SK-N-SH treated with all-trans-retinoic acid at 6 μM for 48 hours (cell line): ENCODE measurements at regions not wholly inside any gene's neighbourhood (a gene's known extent, or its start where the extent isn't known, plus 50 kb on each side); places are given as distances from the start of the nearest gene placed in this dataset.

ENCODE experiments used
- ATAC-seq: fragments of 200-7000 bp; cut with Tn5 transposase; 3 replicates; pipeline ENCODE4 v1.9.1; 2020; ENCODE audit warnings: mild to moderate bottlenecking, moderate library complexity
- ARNTL ChIP-seq: fragments of 450-650 bp; formaldehyde crosslinking; IDR thresholded peaks from 2 replicates; pipeline ENCODE4 v1.5.0; 2020; ENCODE audit warnings: low read depth, mild to moderate bottlenecking, moderate library complexity, borderline replicate concordance
- BACH2 ChIP-seq: fragments of 250-450 bp; sonication (Bioruptor Pico); IDR thresholded peaks from 2 replicates; pipeline ENCODE4 v1.9.0; 2021; ENCODE audit warnings: mild to moderate bottlenecking, borderline replicate concordance
- CREB5 ChIP-seq: fragments of 250-450 bp; sonication (Bioruptor Pico); IDR thresholded peaks from 2 replicates; pipeline ENCODE4 v1.5.1; 2020; ENCODE audit warnings: low read depth, mild to moderate bottlenecking, moderate library complexity
- CSDC2 ChIP-seq: fragments of 250-450 bp; sonication (Bioruptor Pico); IDR thresholded peaks from 2 replicates; pipeline ENCODE4 v1.5.0; 2020; ENCODE audit warnings: mild to moderate bottlenecking, moderate library complexity
- ESRRG ChIP-seq: fragments of 250-450 bp; sonication (Bioruptor Pico); IDR thresholded peaks from 2 replicates; pipeline ENCODE4 v1.6.1; 2021; ENCODE audit warnings: mild to moderate bottlenecking
- ISL1 ChIP-seq: fragments of 250-450 bp; sonication (Bioruptor Pico); IDR thresholded peaks from 2 replicates; pipeline ENCODE4 v2.1.2; 2022; ENCODE audit warnings: mild to moderate bottlenecking, moderate library complexity
- OSR1 ChIP-seq: fragments of 250-450 bp; sonication (Bioruptor Pico); IDR thresholded peaks from 2 replicates; pipeline ENCODE4 v1.8.0; 2022; ENCODE audit warnings: moderate library complexity, mild to moderate bottlenecking, inconsistent platforms
- PPARA ChIP-seq: fragments of 250-450 bp; sonication (Bioruptor Pico); IDR thresholded peaks from 2 replicates; pipeline ENCODE4 v1.5.0; 2020; ENCODE audit warnings: mild to moderate bottlenecking, borderline replicate concordance
- RARB ChIP-seq: fragments of 250-450 bp; sonication (Bioruptor Pico); IDR thresholded peaks from 2 replicates; pipeline ENCODE4 v1.8.0; 2021; ENCODE audit warnings: mild to moderate bottlenecking, moderate library complexity
- SNAI2 ChIP-seq: fragments of 250-450 bp; sonication (Bioruptor Pico); IDR thresholded peaks from 2 replicates; pipeline ENCODE4 v1.5.0; 2020; ENCODE audit warnings: mild to moderate bottlenecking, moderate library complexity
- TCF4 ChIP-seq: fragments of 250-450 bp; sonication (Bioruptor Pico); IDR thresholded peaks from 2 replicates; pipeline ENCODE4 v1.8.0; 2021; ENCODE audit warnings: mild to moderate bottlenecking, moderate library complexity, borderline replicate concordance
- TOX ChIP-seq: fragments of 250-450 bp; sonication (Bioruptor Pico); IDR thresholded peaks from 2 replicates; pipeline ENCODE4 v1.8.0; 2021; ENCODE audit warnings: mild to moderate bottlenecking, moderate library complexity, borderline replicate concordance
- ZC3H10 ChIP-seq: fragments of 250-450 bp; sonication (Bioruptor Pico); IDR thresholded peaks from 2 replicates; pipeline ENCODE4 v1.5.1; 2021; ENCODE audit warnings: mild to moderate bottlenecking, moderate library complexity
- ZFP3 ChIP-seq: fragments of 250-450 bp; sonication (Bioruptor Pico); IDR thresholded peaks from 2 replicates; pipeline ENCODE4 v1.5.0; 2020; ENCODE audit warnings: mild to moderate bottlenecking, moderate library complexity
- ZFP30 ChIP-seq: fragments of 450-650 bp; formaldehyde crosslinking; IDR thresholded peaks from 2 replicates; pipeline ENCODE4 v1.5.0; 2022; ENCODE audit warnings: mild to moderate bottlenecking, moderate library complexity
- ZNF565 ChIP-seq: fragments of 450-650 bp; formaldehyde crosslinking; conservative IDR thresholded peaks from 2 replicates; pipeline ENCODE4 v1.5.0; 2020; ENCODE audit warnings: low read depth, mild to moderate bottlenecking, moderate library complexity
- ZNF70 ChIP-seq: fragments of 450-650 bp; formaldehyde crosslinking; IDR thresholded peaks from 2 replicates; pipeline ENCODE4 v1.5.0; 2020; ENCODE audit warnings: mild to moderate bottlenecking, moderate library complexity
- ZNF8 ChIP-seq: fragments of 450-650 bp; formaldehyde crosslinking; IDR thresholded peaks from 2 replicates; pipeline ENCODE4 v1.5.0; 2020; ENCODE audit warnings: mild to moderate bottlenecking, moderate library complexity
- TF ChIP-seq, protein P1 (sequence below): fragments of 250-450 bp; sonication (Bioruptor Pico); IDR thresholded peaks from 2 replicates; pipeline ENCODE4 v1.5.1; 2021; ENCODE audit warnings: mild to moderate bottlenecking, moderate library complexity
- TF ChIP-seq, protein P2 (sequence below): fragments of 250-450 bp; sonication (Bioruptor Pico); IDR thresholded peaks from 2 replicates; pipeline ENCODE4 v1.8.0; 2020; ENCODE audit warnings: mild to moderate bottlenecking, moderate library complexity, borderline replicate concordance
- TF ChIP-seq, protein P3 (sequence below): fragments of 250-450 bp; sonication (Bioruptor Pico); IDR thresholded peaks from 2 replicates; pipeline ENCODE4 v1.8.0; 2021; ENCODE audit warnings: low read depth, mild to moderate bottlenecking, moderate library complexity, borderline replicate concordance

DNA sequence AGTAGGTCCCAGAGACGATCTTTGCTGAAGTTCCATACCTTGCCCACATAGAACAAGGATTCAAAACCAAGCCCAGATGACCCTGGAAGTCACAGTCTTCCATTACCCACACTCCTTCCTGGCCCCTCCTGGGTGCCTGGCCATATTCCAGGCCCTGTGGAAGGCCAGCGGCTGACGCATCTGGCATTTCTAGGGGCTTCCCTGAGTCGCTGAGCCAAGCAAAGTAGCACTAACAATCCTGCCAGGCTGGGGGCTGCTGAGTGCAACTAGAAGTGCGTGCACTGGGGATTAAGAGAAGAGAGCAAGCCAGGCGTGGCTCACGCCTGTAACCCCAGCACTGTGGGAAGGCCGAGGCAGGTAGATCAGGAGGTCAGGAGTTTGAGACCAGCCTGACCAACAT lies 175.2 kb upstream of the CPEB2 start:
- no peak for TF ChIP-seq ZC3H10 (CRISPR knock-in tag)
- no peak for TF ChIP-seq CSDC2 (CRISPR knock-in tag)
- TF ChIP-seq ZNF565: no peak
- no peak for TF ChIP-seq RARB (CRISPR knock-in tag)
- TF ChIP-seq TCF4: no peak
- no peak for TF ChIP-seq ZFP3 (CRISPR knock-in tag)
- no peak for TF ChIP-seq SNAI2 (CRISPR knock-in tag)
- no peak for TF ChIP-seq PPARA (CRISPR knock-in tag)
- TF ChIP-seq, protein P1, sequence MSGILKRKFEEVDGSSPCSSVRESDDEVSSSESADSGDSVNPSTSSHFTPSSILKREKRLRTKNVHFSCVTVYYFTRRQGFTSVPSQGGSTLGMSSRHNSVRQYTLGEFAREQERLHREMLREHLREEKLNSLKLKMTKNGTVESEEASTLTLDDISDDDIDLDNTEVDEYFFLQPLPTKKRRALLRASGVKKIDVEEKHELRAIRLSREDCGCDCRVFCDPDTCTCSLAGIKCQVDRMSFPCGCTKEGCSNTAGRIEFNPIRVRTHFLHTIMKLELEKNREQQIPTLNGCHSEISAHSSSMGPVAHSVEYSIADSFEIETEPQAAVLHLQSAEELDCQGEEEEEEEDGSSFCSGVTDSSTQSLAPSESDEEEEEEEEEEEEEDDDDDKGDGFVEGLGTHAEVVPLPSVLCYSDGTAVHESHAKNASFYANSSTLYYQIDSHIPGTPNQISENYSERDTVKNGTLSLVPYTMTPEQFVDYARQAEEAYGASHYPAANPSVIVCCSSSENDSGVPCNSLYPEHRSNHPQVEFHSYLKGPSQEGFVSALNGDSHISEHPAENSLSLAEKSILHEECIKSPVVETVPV (CRISPR knock-in tag): no peak
- TF ChIP-seq ZNF70 (CRISPR knock-in tag): no peak
- no peak for ATAC-seq

DNA sequence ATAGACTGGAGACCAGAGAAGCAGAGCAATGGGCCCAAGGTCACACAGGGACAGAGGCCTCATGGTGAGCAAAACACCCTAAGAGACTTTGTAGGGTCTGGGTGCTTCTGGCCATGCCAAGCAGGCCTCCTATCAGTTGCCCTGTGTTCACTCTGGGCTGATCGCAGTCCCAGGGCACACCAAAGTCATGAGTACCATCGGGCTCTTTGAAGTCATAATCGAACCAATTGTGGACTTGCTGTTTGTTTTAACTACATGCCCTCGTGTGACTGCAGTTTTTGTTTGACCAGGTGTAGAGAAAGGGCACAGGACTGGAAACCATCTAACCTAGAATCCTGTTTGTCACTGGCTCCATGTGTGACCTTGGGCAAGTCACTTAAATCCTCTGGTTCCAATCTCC lies 172.5 kb upstream of the CPEB2 start:
- TF ChIP-seq CSDC2 (CRISPR knock-in tag) (no peak), ZNF565 (no peak), OSR1 (CRISPR knock-in tag) (no peak), ZC3H10 (CRISPR knock-in tag) (no peak), ZNF70 (CRISPR knock-in tag) (no peak)
- no peak for ATAC-seq

DNA sequence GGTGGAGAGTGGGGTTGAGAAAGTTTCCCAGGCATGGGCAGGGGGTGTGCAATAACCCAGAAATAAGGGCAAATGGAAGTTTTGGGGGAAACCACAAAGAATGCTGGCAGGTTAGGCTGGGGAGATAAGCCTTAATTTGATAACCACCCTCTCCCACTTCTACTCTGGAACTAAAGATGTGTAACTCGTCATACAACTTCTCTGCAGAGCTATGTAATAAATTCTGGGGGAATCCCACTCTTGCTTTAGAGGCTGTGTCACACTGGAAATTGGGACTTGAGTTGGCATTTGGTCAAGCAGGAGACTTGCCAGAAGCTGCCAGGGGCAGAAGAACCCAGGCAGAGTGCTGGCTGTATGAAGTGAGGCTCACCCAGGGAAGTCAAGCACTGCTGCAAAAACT lies 170.9 kb upstream of the CPEB2 start:
- TF ChIP-seq PPARA (CRISPR knock-in tag): no peak
- TF ChIP-seq TOX (CRISPR knock-in tag): no peak
- TF ChIP-seq BACH2: no peak
- TF ChIP-seq CREB5 (CRISPR knock-in tag): no peak
- TF ChIP-seq TCF4: no peak
- no peak for TF ChIP-seq RARB (CRISPR knock-in tag)
- TF ChIP-seq, protein P2, sequence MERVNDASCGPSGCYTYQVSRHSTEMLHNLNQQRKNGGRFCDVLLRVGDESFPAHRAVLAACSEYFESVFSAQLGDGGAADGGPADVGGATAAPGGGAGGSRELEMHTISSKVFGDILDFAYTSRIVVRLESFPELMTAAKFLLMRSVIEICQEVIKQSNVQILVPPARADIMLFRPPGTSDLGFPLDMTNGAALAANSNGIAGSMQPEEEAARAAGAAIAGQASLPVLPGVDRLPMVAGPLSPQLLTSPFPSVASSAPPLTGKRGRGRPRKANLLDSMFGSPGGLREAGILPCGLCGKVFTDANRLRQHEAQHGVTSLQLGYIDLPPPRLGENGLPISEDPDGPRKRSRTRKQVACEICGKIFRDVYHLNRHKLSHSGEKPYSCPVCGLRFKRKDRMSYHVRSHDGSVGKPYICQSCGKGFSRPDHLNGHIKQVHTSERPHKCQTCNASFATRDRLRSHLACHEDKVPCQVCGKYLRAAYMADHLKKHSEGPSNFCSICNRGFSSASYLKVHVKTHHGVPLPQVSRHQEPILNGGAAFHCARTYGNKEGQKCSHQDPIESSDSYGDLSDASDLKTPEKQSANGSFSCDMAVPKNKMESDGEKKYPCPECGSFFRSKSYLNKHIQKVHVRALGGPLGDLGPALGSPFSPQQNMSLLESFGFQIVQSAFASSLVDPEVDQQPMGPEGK: no peak
- TF ChIP-seq, protein P3, sequence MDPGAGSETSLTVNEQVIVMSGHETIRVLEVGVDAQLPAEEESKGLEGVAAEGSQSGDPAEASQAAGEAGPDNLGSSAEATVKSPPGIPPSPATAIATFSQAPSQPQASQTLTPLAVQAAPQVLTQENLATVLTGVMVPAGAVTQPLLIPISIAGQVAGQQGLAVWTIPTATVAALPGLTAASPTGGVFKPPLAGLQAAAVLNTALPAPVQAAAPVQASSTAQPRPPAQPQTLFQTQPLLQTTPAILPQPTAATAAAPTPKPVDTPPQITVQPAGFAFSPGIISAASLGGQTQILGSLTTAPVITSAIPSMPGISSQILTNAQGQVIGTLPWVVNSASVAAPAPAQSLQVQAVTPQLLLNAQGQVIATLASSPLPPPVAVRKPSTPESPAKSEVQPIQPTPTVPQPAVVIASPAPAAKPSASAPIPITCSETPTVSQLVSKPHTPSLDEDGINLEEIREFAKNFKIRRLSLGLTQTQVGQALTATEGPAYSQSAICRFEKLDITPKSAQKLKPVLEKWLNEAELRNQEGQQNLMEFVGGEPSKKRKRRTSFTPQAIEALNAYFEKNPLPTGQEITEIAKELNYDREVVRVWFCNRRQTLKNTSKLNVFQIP (CRISPR knock-in tag): no peak
- no peak for TF ChIP-seq ZC3H10 (CRISPR knock-in tag)
- TF ChIP-seq OSR1 (CRISPR knock-in tag): no peak
- TF ChIP-seq ESRRG (CRISPR knock-in tag): no peak
- ATAC-seq: no peak

- TF ChIP-seq PPARA (CRISPR knock-in tag) (no peak), ZNF70 (CRISPR knock-in tag) (no peak), CREB5 (CRISPR knock-in tag) (no peak), RARB (CRISPR knock-in tag) (no peak), ZNF565 (no peak), ISL1 (CRISPR knock-in tag) (no peak), ZFP30 (CRISPR knock-in tag) (no peak), CSDC2 (CRISPR knock-in tag) (no peak), ARNTL (CRISPR knock-in tag) (no peak), BACH2 (no peak), ZNF8 (CRISPR knock-in tag) (no peak), ZFP3 (CRISPR knock-in tag) (no peak), ESRRG (CRISPR knock-in tag) (no peak), OSR1 (CRISPR knock-in tag) (no peak), TCF4 (no peak)
- TF ChIP-seq, protein P3 (CRISPR knock-in tag): no peak
- TF ChIP-seq, protein P1 (CRISPR knock-in tag): no peak
- TF ChIP-seq, all 23 proteins: peak for 0
- no peak for ATAC-seq
Observed at GRCh38 chr4:14833053-14833452, 169.2 kb upstream of the CPEB2 start.
